ENCODE measurements at regions not wholly inside any gene's neighbourhood (a gene's known extent, or its start where the extent isn't known, plus 50 kb on each side); places are given as distances from the start of the nearest gene placed in this dataset.

DNA sequence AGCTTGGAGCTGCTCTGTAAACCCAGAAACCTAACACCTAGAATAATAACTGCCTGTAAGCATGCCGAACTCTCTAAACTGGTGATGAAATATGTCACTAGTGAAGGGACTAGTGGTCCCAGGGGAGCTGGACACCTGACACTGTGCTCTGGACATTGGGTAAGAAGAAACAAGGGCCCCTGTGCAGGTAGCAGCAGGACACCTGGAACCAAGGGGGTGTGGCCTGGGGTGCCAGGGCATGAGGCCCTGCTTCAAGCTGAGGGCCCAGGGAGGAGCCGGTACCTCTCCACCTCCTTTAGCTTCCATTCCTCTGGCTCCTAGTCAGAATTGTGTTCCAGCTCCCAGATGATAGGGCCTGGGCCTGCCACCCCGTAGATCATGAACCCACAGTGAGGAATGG lies 263.2 kb downstream of the OGFRL1 start:
- no peak for DNase-seq (ENCODE audit: low spot score in 2 of 2)
- TF ChIP-seq, protein P1, sequence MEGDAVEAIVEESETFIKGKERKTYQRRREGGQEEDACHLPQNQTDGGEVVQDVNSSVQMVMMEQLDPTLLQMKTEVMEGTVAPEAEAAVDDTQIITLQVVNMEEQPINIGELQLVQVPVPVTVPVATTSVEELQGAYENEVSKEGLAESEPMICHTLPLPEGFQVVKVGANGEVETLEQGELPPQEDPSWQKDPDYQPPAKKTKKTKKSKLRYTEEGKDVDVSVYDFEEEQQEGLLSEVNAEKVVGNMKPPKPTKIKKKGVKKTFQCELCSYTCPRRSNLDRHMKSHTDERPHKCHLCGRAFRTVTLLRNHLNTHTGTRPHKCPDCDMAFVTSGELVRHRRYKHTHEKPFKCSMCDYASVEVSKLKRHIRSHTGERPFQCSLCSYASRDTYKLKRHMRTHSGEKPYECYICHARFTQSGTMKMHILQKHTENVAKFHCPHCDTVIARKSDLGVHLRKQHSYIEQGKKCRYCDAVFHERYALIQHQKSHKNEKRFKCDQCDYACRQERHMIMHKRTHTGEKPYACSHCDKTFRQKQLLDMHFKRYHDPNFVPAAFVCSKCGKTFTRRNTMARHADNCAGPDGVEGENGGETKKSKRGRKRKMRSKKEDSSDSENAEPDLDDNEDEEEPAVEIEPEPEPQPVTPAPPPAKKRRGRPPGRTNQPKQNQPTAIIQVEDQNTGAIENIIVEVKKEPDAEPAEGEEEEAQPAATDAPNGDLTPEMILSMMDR (IDR thresholded peaks at IDR 0.05): no peak
- TF ChIP-seq POLR2A (IDR thresholded peaks at IDR 0.05) (no peak), EP300 (IDR thresholded peaks at IDR 0.05) (no peak)
- Histone ChIP-seq H3K36me3 (no peaks in the 10 kb centered on the region), H3K9me3 (peaks cover 0 to 12% (median 0%) of the 10 kb centered on the region in 4 donors), H3K4me3 (no peak overlapping the region), H3K27me3 (no peaks in the 10 kb centered on the region), H3K27ac (no peak overlapping the region), H3K4me1 (no peaks in the 10 kb centered on the region)
- WGBS, 2 donors: 88 to 98% methylated on average over 3 of the region's 3 CpGs

DNA sequence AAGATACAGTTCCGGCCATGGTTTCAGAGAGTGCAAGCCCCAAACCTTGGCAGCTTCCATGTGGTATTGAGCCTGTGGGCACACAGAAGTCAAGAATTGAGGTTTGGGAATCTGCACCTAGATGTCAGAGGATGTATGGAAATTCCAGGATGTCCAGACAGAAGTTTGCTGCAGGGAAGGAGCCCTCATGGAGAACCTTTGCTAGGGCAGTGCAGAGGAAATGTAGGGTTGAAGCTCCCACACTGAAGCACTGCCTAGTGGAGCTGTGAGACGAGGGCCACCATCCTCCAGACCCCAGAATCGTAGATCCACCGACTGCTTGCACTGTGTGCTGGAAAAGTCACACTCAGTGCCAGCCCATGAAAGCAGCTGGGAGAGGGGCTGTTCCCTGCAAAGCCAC lies 267.5 kb downstream of the OGFRL1 start:
- TF ChIP-seq POLR2A (IDR thresholded peaks at IDR 0.05) (no peak), EP300 (IDR thresholded peaks at IDR 0.05) (no peak)
- Histone ChIP-seq H3K36me3 (no peaks in the 10 kb centered on the region), H3K4me3 (no peak overlapping the region), H3K27ac (no peak overlapping the region), H3K9me3 (peaks cover 0 to 41% (median 2%) of the 10 kb centered on the region in 4 donors), H3K27me3 (no peaks in the 10 kb centered on the region), H3K4me1 (no peaks in the 10 kb centered on the region)
- 83 to 86% methylated on average over 4 of the region's 4 CpGs for WGBS, 2 donors
- no peak for DNase-seq (ENCODE audit: low spot score in 2 of 2)

DNA sequence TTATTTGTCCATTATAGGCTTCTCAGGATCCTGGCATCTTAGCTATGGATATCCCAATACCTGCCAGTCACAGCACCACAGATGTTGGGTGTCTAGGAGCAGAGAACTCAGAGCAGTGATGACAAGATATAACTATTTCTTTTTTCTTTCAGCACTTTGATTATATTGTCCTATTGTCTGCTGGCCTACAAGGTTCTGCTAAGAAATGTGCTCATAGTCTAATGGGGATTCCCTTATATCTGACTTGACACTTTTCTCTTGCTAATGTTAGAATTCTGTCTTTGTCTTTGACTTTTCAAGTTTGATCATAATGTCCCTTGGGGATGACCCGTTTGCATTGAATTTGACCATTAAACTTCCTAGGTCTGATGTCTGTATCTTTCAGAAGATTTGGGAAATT lies 270.4 kb downstream of the OGFRL1 start:
- no peak overlapping the region for H3K27ac ChIP-seq
- peaks cover 0 to 41% (median 2%) of the 10 kb centered on the region in 4 donors for H3K9me3 ChIP-seq
- no peaks in the 10 kb centered on the region for H3K27me3 ChIP-seq
- no peak for DNase-seq (ENCODE audit: low spot score in 2 of 2)
- no peaks in the 10 kb centered on the region for H3K36me3 ChIP-seq
- no peak overlapping the region for H3K4me3 ChIP-seq
- H3K4me1 ChIP-seq: no peaks in the 10 kb centered on the region
- TF ChIP-seq EP300 (IDR thresholded peaks at IDR 0.05): no peak
- TF ChIP-seq POLR2A (IDR thresholded peaks at IDR 0.05): no peak
- TF ChIP-seq, protein P1 (IDR thresholded peaks at IDR 0.05): no peak
- 80 to 88% methylated on average over 1 of the region's 1 CpG for WGBS, 2 donors

DNA sequence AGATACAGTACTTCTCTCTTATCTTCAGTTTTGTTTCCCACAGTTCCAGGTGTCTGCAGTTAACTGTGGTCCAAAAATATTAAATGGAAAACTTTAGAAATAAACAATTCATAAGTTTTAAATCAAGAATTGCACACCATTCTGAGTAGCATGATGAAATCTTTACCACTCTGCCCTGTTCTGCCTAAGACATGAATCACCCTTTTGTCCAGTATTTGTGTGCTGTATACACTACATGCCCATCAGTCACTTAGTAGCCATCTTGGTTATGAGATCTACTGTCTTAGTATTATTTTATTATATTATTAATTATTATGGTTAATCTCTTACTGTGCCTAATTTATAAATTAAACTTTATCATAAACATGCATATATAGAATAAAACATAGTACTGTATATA lies 279.0 kb downstream of the OGFRL1 start:
- Histone ChIP-seq H3K27me3 (no peaks in the 10 kb centered on the region), H3K4me3 (no peak overlapping the region), H3K27ac (no peak overlapping the region), H3K9me3 (no peaks in the 10 kb centered on the region), H3K4me1 (no peaks in the 10 kb centered on the region), H3K36me3 (no peaks in the 10 kb centered on the region)
- no peak for DNase-seq (ENCODE audit: low spot score in 2 of 2)
- no peak for TF ChIP-seq POLR2A (IDR thresholded peaks at IDR 0.05)
- TF ChIP-seq EP300 (IDR thresholded peaks at IDR 0.05): no peak
- TF ChIP-seq, protein P1 (IDR thresholded peaks at IDR 0.05): no peak

DNA sequence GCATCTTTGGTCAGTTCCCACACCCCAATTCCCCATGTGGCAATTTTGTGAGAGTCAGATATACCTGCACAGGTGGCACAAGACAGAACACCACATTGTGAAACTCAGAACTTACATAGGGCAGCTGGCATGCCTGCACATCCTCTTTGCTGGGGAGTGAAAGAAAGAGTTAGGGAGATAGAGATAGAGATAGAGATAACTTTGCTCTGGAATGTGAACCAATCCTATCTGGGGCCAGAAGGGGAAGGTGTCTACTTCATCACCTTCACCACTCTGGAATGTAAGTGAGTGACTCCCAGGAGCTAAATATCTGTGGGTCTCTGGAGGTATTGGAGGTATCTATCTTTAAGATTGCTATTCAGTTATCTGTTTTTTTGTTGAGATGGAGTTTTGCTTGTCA lies 289.2 kb downstream of the OGFRL1 start:
- Histone ChIP-seq H3K36me3 (no peaks in the 10 kb centered on the region), H3K27me3 (no peaks in the 10 kb centered on the region), H3K4me3 (no peak overlapping the region), H3K27ac (no peak overlapping the region), H3K4me1 (no peaks in the 10 kb centered on the region), H3K9me3 (no peaks in the 10 kb centered on the region)
- no peak for DNase-seq (ENCODE audit: low spot score in 2 of 2)
- TF ChIP-seq POLR2A (IDR thresholded peaks at IDR 0.05) (no peak), EP300 (IDR thresholded peaks at IDR 0.05) (no peak)
- TF ChIP-seq, protein P1 (IDR thresholded peaks at IDR 0.05): no peak

DNA sequence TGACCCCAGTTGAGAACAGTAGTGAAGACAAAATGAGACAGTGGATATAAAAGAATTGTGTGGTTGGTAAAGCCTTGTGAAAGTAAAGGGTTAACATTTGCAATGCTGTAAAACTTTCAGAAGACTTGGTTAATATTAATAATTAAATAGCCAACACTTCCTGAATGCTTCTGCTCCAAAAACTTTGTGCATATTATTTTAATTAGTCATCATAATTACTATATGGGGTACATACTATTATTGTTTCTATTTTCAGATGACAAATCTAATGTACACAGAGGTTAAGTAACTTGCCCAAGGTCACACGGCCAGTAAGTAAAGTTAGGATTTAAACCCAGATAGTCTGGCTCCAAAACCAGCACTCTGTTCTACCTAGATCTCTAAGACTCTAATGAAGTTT lies 291.3 kb downstream of the OGFRL1 start:
- Histone ChIP-seq H3K4me1 (no peaks in the 10 kb centered on the region), H3K27ac (no peak overlapping the region), H3K4me3 (no peak overlapping the region), H3K27me3 (no peaks in the 10 kb centered on the region), H3K9me3 (no peaks in the 10 kb centered on the region), H3K36me3 (no peaks in the 10 kb centered on the region)
- DNase-seq (ENCODE audit: low spot score in 2 of 2): no peak
- WGBS, 2 donors: 55 to 57% methylated on average over 1 of the region's 1 CpG
- TF ChIP-seq POLR2A (IDR thresholded peaks at IDR 0.05) (no peak), EP300 (IDR thresholded peaks at IDR 0.05) (no peak)
- TF ChIP-seq, protein P1 (IDR thresholded peaks at IDR 0.05): no peak
